Hematopoietic multipotent progenitor cell treated with erythropoietin and hydrocortisone succinate and interleukin-3 and kit ligand, for 17 days (in vitro differentiated cells): ENCODE measurements at regions not wholly inside any gene's neighbourhood (a gene's known extent, or its start where the extent isn't known, plus 50 kb on each side); places are given as distances from the start of the nearest gene placed in this dataset.
"Not testable (repeated sequence)": the region's sequence is repeated elsewhere in the genome, so short reads cannot be mapped to it uniquely, and the experiment has no call there.

Experiments used
- DNase-seq: peaks from one replicate; pipeline ENCODE4 v3.0.0-alpha.2; 2015; ENCODE audit warnings: low spot score

GRCh38 chr4:169894767-169895166 lies 131.4 kb downstream of the MFAP3L start:
- DNase-seq, result not testable (repeated sequence)

GRCh38 chr4:169885893-169886292 lies 128.1 kb upstream of the HPF1 start:
- DNase-seq, result no peak

- DNase-seq, result no peak
Observed at GRCh38 chr4:169881769-169882168, 124.0 kb upstream of the HPF1 start.

GRCh38 chr4:169870507-169870906 lies 112.8 kb upstream of the HPF1 start:
- DNase-seq, result no peak

- DNase-seq, result no peak
Observed at GRCh38 chr4:169869490-169869889, 111.7 kb upstream of the HPF1 start.

- no peak for DNase-seq
Observed at GRCh38 chr4:169861593-169861992, 103.8 kb upstream of the HPF1 start.

GRCh38 chr4:169859366-169860216 lies 101.8 kb upstream of the HPF1 start:
- no peak for DNase-seq

- DNase-seq, result no peak
Observed at GRCh38 chr4:169854090-169854489, 96.3 kb upstream of the HPF1 start.

- no peak for DNase-seq
Observed at GRCh38 chr4:169852481-169852880, 94.7 kb upstream of the HPF1 start.

GRCh38 chr4:169851750-169852149 lies 94.0 kb upstream of the HPF1 start:
- no peak for DNase-seq

- DNase-seq, result no peak
Observed at GRCh38 chr4:169849456-169849855, 91.7 kb upstream of the HPF1 start.

GRCh38 chr4:169848018-169848417 lies 90.3 kb upstream of the HPF1 start:
- DNase-seq, result no peak

GRCh38 chr4:169847171-169847570 lies 89.4 kb upstream of the HPF1 start:
- DNase-seq, result no peak

GRCh38 chr4:169846396-169846795 lies 88.7 kb upstream of the HPF1 start:
- no peak for DNase-seq

GRCh38 chr4:169841776-169842175 lies 84.0 kb upstream of the HPF1 start:
- DNase-seq, result no peak

- no peak for DNase-seq
Observed at GRCh38 chr4:169840554-169840953, 82.8 kb upstream of the HPF1 start.

GRCh38 chr4:169828329-169828728 lies 70.6 kb upstream of the HPF1 start:
- not testable (repeated sequence) for DNase-seq

- DNase-seq, result no peak
Observed at GRCh38 chr4:169826634-169827187, 69.0 kb upstream of the HPF1 start.

GRCh38 chr4:169823685-169824084 lies 65.9 kb upstream of the HPF1 start:
- no peak for DNase-seq

GRCh38 chr4:169821402-169821801 lies 63.7 kb upstream of the HPF1 start:
- no peak for DNase-seq

- no peak for DNase-seq
Observed at GRCh38 chr4:169818063-169818679, 60.4 kb upstream of the HPF1 start.

GRCh38 chr4:169815606-169816005 lies 57.9 kb upstream of the HPF1 start:
- no peak for DNase-seq

GRCh38 chr4:169811476-169811875 lies 53.7 kb upstream of the HPF1 start:
- DNase-seq, result no peak
